Erythroblast (primary cell): ENCODE measurements at regions not wholly inside any gene's neighbourhood (a gene's known extent, or its start where the extent isn't known, plus 50 kb on each side); places are given as distances from the start of the nearest gene placed in this dataset.

Experiments
- DNase-seq, 2 experiments: peaks; one replicate each; lab custom pipeline; 2025; lab: John Stamatoyannopoulos, UW
- GATA1 ChIP-seq: IDR thresholded peaks from 2 replicates; pipeline ENCODE4 v1.6.1; 2011; ENCODE audit warnings: low read depth, mild to moderate bottlenecking, control low read depth, low read length, moderate library complexity
- POLR2A ChIP-seq: IDR thresholded peaks from 2 replicates; pipeline ENCODE4 v1.6.1; 2011; ENCODE audit warnings: mild to moderate bottlenecking, low read length

DNA sequence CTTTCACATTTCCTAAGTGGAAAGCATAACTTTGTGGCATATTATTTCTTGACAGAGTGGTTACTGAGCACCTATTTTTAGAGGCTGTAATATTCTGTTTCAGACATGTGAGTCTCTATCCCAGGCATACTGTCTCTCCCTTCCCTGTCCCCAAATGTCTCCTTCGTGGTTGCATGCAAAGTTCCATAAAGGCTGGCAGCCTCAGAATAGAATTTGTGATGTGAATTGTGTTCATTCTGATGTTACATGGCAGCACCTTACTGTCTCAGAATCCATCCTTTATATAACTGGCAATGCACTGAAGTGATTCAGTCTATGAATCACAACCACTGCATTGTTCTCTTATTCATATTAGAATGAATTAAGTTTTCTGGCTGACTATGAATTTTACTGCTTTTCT lies 89.0 kb upstream of the SLC7A1 start:
- TF ChIP-seq POLR2A: no peak
- no peak for TF ChIP-seq GATA1
- DNase-seq: no peak

DNA sequence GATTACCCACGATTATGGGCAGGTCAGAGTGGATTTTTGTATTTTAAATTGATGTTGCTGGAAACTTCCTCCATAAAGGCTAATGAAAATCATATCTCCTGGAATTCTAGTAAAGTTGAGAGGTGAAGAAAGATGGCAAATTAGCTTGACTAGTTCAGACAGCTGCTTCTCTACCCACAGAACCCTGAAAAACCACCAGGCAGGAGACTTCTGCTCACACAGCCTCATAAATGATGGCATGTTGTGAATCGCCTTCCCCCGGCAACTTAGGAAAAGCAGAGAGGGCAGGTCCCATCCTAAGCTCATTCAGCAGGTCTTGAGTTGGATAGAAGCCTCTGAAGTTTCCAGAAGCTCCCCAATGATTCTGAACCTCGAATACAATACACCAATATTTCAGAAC lies 87.6 kb upstream of the SLC7A1 start:
- DNase-seq: no peak
- no peak for TF ChIP-seq GATA1

GRCh38 chr13:29681864-29682263 lies 86.4 kb upstream of the SLC7A1 start:
- no peak for DNase-seq
- no peak for TF ChIP-seq GATA1

GRCh38 chr13:29679396-29680053 lies 84.0 kb upstream of the SLC7A1 start:
- DNase-seq: no peak
- TF ChIP-seq GATA1 (no peak), POLR2A (no peak)

DNA sequence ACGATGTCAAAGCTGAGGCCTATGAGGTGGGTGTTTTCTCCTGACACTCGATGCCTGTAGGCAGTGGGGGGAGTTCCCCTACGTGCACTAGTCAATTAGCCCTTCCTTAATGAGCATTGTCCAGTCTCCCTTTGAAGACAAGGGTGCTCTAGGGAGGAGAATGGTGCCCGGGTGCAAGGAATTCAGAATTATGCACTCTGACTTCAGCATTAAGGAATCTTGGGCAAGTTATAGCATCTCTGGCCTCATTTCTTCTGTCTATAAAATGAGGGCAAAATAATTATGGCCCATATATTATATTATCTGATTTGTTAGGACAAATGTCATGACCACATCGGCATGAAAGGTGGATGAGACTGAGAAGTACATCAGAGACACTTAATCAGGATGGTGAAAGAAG lies 82.1 kb upstream of the SLC7A1 start:
- TF ChIP-seq GATA1 (no peak), POLR2A (no peak)
- DNase-seq: no peak

DNA sequence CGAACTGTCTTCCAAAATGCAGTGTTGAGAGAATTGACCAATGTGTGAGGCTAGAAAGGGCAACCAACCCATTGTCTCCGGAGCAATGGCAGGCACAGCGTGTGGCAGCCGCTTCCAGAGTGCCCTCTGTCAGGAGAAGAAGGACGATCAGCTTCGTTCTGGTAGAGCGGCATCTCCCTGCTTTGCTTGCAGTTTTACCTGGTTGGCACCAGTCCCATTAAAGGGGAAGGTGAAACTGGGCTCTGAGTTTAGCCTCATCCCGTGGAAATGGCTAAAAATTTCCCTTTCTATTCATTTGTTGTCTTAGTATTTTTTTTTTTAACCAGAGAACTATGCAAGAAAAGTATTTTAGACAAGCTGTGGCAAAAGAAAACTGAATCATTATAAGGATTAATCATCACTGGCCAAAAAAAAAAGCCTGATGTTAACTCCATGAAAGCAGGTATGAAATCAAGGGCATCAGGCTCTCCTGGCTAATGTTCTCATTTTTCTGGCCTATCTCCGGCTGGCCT lies 81.5 kb upstream of the SLC7A1 start:
- no peak for TF ChIP-seq POLR2A
- DNase-seq: no peak

GRCh38 chr13:29676535-29676934 lies 81.0 kb upstream of the SLC7A1 start:
- DNase-seq: no peak
- TF ChIP-seq GATA1 (no peak), POLR2A (no peak)

GRCh38 chr13:29674532-29674931 lies 79.0 kb upstream of the SLC7A1 start:
- no peak for TF ChIP-seq POLR2A
- no peak for TF ChIP-seq GATA1
- DNase-seq: no peak

GRCh38 chr13:29664591-29664990 lies 69.1 kb upstream of the SLC7A1 start:
- no peak for TF ChIP-seq POLR2A
- TF ChIP-seq GATA1: no peak
- DNase-seq: no peak

- TF ChIP-seq POLR2A (no peak), GATA1 (no peak)
- no peak for DNase-seq
Measured at GRCh38 chr13:29654843-29655547, 59.5 kb upstream of the SLC7A1 start.

GRCh38 chr13:29654384-29654783 lies 58.9 kb upstream of the SLC7A1 start:
- DNase-seq: no peak
- TF ChIP-seq GATA1: no peak
- TF ChIP-seq POLR2A: no peak

GRCh38 chr13:29648760-29649159 lies 53.3 kb upstream of the SLC7A1 start:
- no peak for DNase-seq
- no peak for TF ChIP-seq GATA1
- TF ChIP-seq POLR2A: no peak
